ENCODE measurements at regions not wholly inside any gene's neighbourhood (a gene's known extent, or its start where the extent isn't known, plus 50 kb on each side); places are given as distances from the start of the nearest gene placed in this dataset.
"Not testable (repeated sequence)": the region's sequence is repeated elsewhere in the genome, so short reads cannot be mapped to it uniquely, and the experiment has no call there.

DNA sequence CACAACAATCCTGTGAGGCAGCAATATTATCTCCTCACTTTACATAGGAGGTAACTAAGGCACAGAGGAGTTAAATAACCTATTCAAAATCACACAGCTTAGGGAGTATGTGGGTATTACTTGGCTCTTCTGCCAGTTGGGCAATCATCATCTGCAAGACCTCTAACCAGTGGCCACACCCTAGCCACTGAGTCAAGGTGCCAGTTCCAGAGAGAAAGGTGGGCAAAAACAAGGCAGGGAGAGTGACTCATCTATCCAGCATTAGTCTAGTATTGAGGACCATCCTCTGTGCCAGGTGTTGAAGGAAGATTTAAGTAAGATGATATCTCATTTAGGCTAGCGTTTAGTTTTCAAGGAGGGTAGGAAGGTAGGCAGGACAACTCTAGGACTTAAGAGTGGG lies 113.9 kb upstream of the EOLA2 start:
- no peak for DNase-seq (ENCODE audit: low read depth in 2 of 2)

DNA sequence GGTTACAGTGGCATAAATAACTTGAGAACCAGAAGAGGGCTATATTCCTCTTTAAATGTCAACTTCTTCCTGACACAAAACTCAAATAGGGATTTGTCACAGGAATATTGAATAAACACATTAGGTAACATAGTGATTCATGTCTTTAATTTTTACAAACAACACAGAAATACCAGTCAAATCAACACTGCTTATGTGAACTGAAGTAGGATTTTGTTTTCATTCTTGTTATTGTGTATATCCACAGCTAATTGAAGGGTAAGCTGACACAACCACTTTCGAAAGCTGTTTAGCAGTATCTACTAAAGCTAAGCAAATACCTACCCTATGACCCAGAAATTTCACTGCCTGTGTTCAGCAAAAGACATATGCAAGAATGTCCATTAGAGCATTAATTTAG lies 120.4 kb upstream of the EOLA2 start:
- DNase-seq (ENCODE audit: low read depth in 2 of 2), result no peak

DNA sequence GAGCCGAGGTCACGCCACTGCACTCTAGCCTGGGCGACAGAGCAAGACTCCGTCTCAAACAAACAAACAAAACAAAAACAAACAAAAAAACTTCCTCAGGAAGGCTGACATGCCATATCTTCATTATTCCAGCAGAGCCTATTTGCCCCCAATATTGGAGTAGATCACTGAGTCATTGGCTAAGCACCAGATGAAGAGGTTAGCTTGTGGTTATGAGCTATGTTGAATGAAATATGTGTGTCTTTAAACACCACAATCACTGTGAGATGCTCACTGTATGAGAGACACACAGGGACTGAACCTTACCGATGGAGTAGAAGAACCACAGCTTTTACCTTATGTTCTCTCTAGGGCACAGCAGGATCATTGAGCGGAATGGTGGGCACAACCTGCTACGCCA lies 122.1 kb upstream of the EOLA2 start:
- DNase-seq (ENCODE audit: low read depth in 2 of 2), result no peak

DNA sequence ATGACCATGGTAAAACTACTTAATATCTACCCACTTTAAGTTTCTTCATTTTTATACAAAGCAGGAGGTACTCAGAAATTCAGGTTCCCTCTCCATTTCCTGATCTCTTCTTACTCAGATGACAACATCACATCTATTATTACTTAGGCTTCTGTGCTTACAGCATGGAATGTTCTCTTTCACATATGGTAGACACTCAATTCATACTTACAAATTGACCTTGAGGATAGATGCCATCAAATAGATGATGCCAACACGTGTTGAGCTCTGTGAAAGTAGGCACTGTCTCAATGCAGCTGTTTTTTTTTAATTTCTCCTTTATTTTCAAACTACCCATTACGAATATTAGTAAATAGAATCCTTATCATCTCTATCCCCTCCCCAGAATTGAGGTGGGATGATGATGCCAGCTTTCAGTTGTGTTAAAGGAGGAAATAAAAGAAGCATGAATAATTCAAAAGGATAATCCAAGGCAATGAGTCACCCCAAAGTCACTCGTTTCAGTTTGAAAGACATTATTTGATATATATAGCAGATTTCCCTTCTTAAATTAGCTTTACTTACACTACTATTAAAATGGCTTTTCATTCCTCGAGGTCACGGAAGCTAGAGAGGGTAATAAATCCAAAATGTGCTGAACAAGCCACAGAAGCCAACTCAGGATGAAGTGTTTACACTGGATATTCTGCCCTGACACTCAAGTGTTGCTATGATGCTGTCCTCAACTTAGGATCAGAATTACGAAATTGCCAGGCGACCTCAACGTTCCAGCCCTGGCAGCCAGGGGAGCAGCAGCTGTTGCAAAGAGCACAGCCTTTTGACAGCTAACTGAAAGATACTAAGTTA lies 124.2 kb upstream of the EOLA2 start:
- DNase-seq (ENCODE audit: low read depth in 2 of 2), result no peak

DNA sequence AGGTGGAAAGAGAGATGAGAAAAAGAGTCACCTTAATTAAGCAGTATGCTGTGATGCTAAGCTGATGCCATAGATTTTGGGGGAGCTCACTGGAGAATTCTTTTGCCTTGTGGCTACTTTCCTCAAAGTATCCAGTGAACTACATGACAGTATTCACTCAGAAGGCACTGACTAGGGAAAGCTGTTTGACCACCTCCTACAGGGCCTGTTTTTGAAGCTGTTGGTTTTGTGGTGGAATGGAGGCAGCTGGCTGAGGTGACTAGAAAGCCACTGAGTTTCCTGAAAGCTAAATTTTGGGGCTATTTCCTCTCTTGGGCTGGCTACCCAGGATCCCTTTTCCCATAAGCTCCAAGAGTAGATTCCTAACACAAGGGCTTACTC lies 124.8 kb upstream of the EOLA2 start:
- DNase-seq (ENCODE audit: low read depth in 2 of 2), result no peak

DNA sequence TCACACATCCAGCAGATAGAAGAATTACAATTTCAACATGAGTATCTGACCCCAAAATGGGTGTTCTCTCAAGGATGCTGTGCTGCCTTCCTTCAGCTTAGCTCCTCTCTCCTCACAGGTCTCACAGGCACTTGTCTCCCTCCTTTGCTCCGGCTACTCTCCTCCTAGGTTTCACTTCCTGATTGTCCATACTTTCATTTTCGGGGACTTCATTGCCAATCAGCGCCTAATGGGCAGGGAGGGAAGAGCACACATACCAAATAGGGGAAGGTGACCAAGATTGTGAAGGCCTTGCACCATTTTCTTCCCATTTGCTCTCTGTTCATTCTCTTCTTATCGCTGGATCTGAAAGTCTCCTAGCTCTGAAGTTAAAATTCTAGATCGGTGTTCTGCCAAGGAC lies 125.4 kb upstream of the EOLA2 start:
- DNase-seq (ENCODE audit: low read depth in 2 of 2), result no peak

DNA sequence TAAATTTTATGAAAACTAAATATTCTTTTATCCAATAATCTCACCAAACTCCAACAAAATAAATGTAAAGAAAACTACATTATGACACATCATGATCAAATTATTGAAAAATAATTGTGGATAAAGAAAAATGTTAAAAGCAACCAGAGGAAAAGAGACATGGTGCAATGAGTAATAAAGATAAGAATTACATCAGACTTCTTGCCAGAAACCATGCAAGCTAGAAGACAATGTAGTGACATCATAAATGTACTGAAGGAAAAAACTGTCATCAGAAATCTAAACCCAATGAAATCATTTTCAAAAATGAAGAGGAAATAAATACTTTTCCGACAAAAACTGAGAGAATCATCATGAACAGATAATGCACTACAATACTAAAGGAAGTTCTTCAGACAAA lies 135.9 kb upstream of the EOLA2 start:
- no peak for DNase-seq (ENCODE audit: low read depth in 2 of 2)

DNA sequence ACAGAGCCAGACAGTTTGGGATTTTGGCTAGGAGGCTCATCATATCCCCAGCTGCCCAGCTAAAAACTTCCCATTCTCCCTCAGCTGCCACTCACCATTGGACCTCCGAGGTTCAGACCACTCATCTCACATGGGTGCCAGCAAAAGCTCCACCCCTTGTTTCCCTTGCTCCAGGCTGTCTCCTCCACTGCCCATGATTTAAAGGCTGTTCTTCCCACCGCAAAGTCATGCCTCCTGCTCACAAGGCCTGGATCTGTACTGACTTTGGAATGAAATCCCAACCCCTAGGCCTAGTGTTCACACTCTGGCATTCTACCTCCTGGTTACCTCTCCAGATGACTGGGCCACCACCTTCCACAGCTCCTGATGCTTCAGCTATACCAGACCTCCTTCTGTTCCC lies 142.2 kb upstream of the EOLA2 start:
- no peak for DNase-seq (ENCODE audit: low read depth in 2 of 2)

DNA sequence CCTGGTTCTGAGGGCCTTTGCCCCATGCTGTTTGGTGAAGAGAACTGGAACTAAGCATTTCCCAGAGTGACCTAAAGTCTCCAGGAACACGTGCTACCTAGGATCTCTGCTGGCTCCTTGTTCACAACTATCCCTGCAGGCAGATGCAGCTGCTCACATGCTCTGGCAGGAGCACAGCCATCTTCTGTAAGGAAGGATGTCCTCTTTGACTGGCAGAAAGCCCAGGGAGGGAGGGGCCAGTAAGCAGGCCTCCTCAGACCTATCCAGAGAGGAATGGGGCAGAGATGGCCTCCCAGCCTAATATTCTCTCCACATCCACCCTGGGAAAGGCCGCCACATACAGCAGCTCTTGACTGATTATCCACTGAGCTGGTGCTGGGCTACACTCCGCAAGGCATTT lies 142.8 kb upstream of the EOLA2 start:
- DNase-seq (ENCODE audit: low read depth in 2 of 2), result no peak

DNA sequence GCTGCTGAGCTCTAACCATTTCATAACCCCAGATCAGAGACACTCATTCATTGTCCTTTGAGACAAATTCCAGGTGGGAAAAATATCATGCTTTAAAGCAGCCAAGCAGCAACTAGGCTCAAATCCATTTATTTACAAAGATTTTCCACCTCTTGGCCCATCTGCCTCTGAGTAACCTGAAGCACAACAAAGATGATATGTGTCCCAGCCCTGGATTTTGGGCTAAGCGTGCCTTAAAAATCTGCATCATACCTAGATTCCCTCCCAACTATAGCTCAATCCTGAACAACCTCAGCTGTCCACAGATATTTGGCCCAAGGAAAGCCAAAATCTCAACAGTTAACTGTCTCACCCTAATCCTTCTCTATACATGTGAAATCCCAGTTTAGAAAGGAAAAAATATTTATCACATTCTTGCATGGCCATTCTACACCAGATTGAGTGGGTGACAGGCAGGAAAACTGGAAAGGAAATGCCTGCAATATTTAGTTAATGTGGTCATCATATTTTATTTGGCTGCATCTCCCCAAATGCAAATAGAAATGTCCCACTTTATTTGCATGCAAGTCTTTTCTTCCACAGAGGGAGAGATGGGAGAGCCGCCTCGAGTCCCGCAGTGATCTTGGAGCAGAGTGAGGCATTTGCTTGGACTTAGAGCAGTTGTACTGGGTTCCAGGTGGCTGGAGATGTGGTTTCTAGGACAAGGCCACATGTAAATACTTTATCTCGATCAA lies 146.4 kb upstream of the EOLA2 start:
- no peak for DNase-seq (ENCODE audit: low read depth in 2 of 2)

DNA sequence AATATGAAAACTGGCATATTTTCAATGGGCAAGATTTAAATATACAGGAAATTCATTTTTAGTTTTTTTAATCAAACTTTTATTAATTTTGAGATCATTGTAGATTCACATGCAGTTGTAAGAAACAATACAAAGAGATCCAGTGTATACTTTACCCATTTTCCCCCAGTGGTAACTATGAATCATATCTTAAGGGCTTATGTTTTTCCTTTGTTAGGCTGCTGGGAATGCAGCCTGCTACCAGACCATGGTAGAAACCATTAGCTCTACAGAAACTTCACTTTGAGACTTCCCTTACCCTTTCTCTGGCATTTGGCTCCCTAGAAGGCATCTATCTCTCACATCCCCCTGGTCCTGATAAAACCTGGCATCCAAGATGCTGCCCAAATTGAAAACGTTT lies 147.6 kb upstream of the EOLA2 start:
- no peak for DNase-seq (ENCODE audit: low read depth in 2 of 2)

DNA sequence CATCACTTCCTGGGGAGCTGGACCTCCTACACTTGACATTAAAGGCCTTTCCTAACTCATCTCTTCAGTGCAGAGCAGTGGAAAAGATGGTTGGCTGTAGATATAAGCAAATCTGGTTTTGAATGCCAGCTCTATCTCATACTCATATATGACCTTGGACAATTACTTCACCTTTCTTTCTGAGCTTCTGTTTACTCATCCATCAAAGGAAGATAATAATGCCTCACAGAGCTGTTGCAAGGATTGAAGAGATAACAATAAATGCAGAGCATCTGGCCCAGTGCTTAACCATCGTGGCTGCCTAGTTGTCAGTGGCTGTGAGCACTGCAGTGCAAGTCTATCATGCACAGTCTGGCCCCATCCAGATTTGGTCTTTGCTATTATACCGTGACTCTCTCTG lies 148.1 kb upstream of the EOLA2 start:
- DNase-seq (ENCODE audit: low read depth in 2 of 2), result no peak

DNA sequence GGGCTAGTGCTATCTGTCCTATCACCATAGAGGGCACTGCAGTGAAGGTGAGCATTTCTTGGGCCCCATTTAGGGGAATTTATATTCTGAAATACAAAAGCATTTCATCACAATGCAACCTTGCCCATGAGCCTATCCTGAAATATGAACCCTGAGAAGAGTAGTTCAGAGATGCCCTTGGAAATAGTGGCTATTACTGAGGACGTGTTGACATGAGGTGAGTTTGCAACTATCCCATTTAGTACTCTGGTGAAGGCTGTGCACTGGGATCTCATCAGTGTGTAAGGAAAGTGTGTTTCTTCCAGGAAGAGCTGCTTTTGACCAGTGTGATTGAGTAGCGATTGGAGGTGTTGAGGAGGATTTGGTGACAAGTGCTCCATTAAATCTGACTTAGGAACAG lies 149.3 kb upstream of the EOLA2 start:
- DNase-seq (ENCODE audit: low read depth in 2 of 2), result no peak

DNA sequence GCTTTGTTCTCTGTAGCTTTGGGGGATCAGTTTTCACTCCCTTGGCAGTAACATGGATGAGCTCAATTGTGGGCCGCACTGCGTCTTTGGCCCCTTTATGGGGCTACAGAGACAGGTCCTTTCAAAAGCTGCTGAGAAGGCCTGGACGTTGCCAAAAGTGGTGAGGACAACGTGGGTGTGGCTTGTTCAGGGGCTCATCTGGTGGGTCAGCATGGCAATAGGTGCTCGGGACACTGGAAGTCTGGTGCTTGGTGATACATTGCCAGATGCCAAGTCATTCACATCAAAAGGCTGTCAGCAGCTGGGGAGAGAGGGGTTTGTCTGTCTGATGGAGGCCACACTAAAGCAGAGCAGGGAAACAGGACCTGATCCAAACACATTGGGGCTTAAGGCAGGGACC lies 149.8 kb upstream of the EOLA2 start:
- no peak for DNase-seq (ENCODE audit: low read depth in 2 of 2)

DNA sequence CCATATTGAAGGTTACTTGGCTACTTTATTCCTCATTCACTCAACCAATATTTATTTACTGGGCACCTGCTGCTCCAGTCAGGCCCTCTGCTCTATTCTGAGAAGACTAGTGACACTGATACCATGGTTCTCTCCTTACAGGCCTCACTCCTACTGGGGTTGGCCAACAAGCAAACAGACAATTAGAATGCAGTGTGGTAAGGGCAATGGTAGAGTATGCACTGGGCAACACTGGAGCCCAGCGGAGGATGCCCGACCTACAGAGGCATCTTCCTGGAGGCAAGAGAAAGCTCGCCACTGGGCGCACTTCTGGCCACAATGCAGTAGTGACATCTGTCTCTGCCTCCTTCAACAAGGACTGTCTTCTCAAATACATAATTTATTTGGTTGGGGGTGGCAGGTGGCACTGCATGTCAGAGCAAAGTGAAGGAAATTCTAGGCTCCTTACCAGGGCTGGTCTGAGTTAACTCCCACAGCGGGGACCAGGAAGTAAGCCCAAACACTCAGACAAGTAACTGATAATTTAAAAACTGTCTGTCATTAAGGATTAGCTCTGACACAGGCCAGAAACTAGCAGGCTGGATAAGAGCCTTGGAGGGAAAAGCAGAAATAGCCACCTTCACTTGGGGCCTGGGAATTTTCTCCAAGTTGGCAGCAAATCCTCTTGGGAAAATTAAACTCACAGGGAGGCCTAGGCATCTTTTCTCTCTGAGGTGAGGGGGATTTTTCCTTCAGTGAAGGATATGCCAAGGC lies 150.7 kb upstream of the EOLA2 start:
- no peak for DNase-seq (ENCODE audit: low read depth in 2 of 2)

DNA sequence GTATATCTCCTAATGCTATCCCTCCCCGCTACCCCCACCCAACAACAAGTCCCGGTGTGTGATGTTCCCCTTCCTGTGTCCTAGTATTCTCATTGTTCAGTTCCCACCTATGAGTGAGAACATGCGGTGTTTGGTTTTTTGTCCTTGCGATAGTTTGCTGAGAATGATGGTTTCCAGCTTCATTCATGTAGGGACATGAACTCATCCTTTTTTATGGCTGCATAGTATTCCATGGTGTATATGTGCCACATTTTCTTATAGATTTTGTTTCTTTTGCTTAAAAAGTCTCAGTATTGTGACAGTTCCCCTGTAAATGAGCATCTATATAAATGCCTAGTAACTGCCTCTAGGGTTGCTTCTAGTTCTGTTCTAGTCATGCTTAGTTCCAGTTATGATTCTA lies 153.0 kb upstream of the EOLA2 start:
- DNase-seq (ENCODE audit: low read depth in 2 of 2), result not testable (repeated sequence)

DNA sequence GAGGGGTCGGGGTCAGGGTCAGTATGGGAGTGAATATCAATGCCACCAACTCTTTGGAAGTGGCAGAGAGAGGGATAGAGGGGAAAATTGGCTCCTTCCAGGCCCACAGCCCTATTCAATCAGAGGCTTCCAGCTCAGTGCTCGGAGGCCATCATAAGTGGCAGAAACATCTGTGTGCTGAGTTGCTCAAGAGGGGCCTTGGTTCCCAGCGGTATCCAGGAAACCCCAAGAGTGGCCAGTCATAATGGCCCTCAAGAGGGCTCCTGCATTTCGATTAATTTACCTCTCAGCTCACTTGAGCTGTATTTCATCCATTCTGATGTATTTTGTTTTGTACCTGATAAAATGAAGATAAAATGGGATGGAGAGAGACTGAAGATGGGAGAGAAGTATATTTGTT lies 154.3 kb upstream of the EOLA2 start:
- no peak for DNase-seq (ENCODE audit: low read depth in 2 of 2)

DNA sequence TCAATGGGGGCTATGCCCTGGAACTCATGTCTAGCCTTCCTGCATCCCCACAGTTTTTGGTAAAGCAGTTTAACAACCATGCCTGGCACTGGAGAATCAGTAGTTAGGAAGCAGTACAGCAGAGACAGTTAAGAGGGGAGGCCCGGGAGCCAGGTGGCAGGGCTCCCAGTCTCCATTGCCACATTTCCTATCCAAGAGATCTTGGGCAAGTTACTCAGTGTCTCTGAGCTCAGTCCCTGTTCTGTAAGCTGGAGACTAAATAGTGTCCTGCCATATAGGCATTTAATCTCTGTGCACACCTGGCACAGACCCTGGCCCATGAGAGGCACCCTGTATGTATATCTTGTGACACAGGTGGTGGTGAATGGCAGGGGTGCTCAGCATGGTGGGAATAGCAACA lies 156.1 kb upstream of the EOLA2 start:
- DNase-seq (ENCODE audit: low read depth in 2 of 2), result no peak

DNA sequence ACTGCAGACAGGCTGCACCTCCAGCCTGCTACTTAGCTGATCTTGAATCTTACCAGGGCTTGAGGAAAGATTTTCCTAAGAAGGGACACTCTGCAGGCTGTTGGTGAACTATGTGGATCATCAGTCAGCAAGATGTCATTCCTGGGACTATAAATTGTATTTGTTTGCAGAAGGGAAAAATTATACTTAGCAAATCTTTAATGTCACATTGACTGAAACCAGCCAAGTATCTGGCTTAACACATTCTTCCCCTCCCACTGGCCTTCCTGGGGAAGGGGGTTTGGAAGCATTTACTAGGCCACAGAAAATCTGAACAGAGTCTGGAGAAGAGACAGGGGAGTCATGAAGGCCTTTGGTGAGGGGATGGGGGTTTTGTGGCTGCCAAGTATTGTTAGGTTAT lies 156.7 kb upstream of the EOLA2 start:
- DNase-seq (ENCODE audit: low read depth in 2 of 2), result no peak

DNA sequence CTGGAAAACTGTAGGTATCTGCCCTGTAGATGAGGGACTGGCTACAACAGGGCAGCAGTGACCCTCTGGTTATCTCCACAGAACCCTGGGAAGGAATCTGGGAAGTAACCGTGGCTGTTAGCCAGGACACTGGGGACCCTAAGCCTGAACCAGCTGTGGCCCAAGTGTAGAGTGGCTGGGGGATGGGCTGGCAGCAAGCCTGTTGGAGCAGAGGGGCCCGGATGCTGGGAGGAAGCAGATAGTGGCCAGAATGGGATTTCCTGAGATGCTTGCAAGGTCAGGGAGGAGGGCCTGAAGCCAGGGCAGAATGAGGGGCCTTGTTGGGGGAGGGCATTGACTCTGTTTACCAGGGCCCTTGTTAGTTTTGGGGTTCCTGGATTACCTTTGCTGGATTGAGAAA lies 161.0 kb upstream of the EOLA2 start:
- DNase-seq (ENCODE audit: low read depth in 2 of 2), result no peak

DNA sequence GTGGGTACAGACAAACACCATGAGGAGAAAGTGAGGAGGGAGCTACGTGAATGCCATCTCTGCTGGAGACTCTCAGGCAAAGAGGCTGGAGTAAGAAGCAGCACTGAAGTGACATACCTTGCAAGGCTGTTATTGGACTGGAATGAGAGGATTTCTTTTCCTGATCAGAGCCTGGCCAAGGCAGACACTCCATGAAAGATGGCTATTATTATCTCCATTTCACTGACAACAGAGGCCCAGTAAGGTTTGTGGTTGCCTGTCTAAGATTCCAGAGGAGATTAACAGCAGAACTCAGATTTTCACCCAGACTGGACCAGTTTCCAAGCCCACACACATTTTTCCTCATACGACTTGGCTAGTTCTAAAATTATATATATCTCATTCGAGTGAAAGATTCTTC lies 162.0 kb upstream of the EOLA2 start:
- DNase-seq (ENCODE audit: low read depth in 2 of 2), result no peak

DNA sequence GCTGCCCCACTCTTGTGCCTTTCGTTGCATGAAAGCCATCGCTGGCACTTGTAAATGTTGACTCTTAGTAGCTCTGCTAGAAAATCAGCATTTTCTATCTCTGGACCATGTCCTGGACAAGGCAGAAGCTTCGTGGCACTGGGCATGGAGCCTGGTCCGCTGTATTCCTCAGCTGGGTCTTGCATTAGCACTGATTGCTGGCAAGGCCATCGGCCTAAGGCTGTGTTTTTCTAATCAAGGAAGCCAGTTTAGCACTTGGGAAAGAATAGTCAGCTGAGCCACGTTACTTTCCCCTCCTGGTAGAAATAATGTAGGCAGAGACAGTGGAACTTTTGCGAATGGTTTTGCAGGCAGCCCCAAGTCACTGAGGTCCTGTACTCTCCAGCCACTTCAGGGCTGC lies 180.2 kb upstream of the EOLA2 start:
- no peak for DNase-seq (ENCODE audit: low read depth in 2 of 2)

DNA sequence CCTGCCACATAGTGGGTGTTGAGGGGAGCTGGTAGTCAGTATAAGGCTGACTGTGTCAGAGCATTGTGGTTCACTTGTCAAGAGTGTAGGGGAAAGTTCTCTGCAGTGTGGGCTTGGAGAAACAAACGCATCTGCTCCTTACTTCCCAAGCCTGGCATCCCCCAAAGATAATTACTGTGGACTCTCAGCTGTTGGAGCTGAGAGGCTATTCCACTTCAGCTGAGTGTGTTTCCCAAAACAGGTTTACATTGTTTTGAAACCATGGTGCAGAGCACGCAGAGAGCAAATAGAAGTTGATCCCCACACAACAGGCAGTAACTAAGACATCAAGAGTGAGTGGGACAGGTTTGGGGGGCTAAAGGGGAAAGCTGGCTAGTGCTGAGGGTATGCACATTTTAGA lies 181.0 kb upstream of the EOLA2 start:
- no peak for DNase-seq (ENCODE audit: low read depth in 2 of 2)

Measured in stimulated activated CD8-positive, alpha-beta memory T cell treated with anti-CD3 and anti-CD28 coated beads, Interleukin-15, amount 100 ng/mL, for 48 hours (primary cell).